HCT116 (cell line): ENCODE measurements at regions not wholly inside any gene's neighbourhood (a gene's known extent, or its start where the extent isn't known, plus 50 kb on each side); places are given as distances from the start of the nearest gene placed in this dataset.

Source experiments
- ATAC-seq: fragments of 200-7000 bp; cut with Tn5 transposase; 2 replicates; pipeline ENCODE4 v1.9.1; 2020; ENCODE audit warnings: mild to moderate bottlenecking, moderate library complexity
- BruUV-seq: library from RNA; stranded (reverse); fragments of 400-500 nt; replicated peaks from 2 replicates; lab custom pipeline; 2021; lab: Mats Ljungman, UMichigan
- CTCF ChIA-PET: fragments of 300-600 bp; sonication (Branson Sonifier 250); formaldehyde crosslinking; loops from one replicate; lab custom pipeline; 2021; ENCODE audit warnings: antibody characterized with exemption; lab: Charles Lee
- POLR2A ChIA-PET: fragments of 300-600, 350-600 bp; sonication (Branson Sonifier 250); formaldehyde crosslinking; loops from one replicate; lab custom pipeline; 2021; ENCODE audit warnings: antibody characterized with exemption; lab: Charles Lee
- RAD21 ChIA-PET, 2 experiments: fragments of 300-600 bp; sonication (Branson Sonifier 250); formaldehyde crosslinking; loops; one replicate each; lab custom pipeline; 2023; ENCODE audit warnings: low total read pairs in 2 of 2; ENCODE audit not compliant: uncharacterized antibody in 2 of 2, unreplicated experiment in 2 of 2, low non-redundant PET in 1 of 2; lab: Charles Lee
- DNase-seq: peaks from one replicate; pipeline ENCODE4 v3.0.0-alpha.2; 2010; ENCODE audit warnings: low read depth, low spot score
- H2AFZ ChIP-seq: fragments of 200-600 bp; shearing (Covaris generic), sonication (generic); 2 replicates; pipeline ENCODE4 v1.6.1; 2017; ENCODE audit warnings: low read depth, mixed run types, mixed read lengths, antibody characterized with exemption, low read length; ENCODE audit not compliant: poor library complexity, severe bottlenecking
- H3K27ac ChIP-seq: 2 replicates; pipeline ENCODE4 v1.5.1; 2012; ENCODE audit warnings: low read depth, low read length
- H3K27me3 ChIP-seq: fragments of 200-600 bp; sonication (generic); 2 replicates; pipeline ENCODE4 v1.6.1; 2016; ENCODE audit warnings: mixed run types, low read length, mixed read lengths; ENCODE audit not compliant: insufficient read depth
- H3K36me3 ChIP-seq, 2 experiments: fragments of 200-500 bp in 1 of 2; fragments of 200-600 bp in 1 of 2; sonication (Bioruptor generic) in 1 of 2; sonication (generic) in 1 of 2; 2 replicates each; pipeline versions ENCODE4 v1.5.1 to v1.6.1; 2014 to 2016; ENCODE audit warnings: low read length in 2 of 2, inconsistent platforms in 1 of 2, mixed read lengths in 1 of 2, mixed run types in 1 of 2; ENCODE audit not compliant: insufficient read depth in 2 of 2, control insufficient read depth in 1 of 2
- H3K4me1 ChIP-seq, 2 experiments: fragments of 200-600 bp in 1 of 2; sonication (generic) in 1 of 2; 2 replicates each; pipeline versions ENCODE4 v1.5.1 to v1.6.1; 2012 to 2017; ENCODE audit warnings: low read length in 2 of 2, inconsistent platforms in 1 of 2, mild to moderate bottlenecking in 1 of 2, mixed read lengths in 1 of 2, mixed run types in 1 of 2, moderate library complexity in 1 of 2; ENCODE audit not compliant: insufficient read depth in 2 of 2, control insufficient read depth in 1 of 2
- H3K4me2 ChIP-seq: fragments of 200-600 bp; sonication (generic); 2 replicates; pipeline ENCODE4 v1.6.1; 2017; ENCODE audit warnings: mixed run types, low read length, mixed read lengths
- H3K4me3 ChIP-seq, 2 experiments: fragments of 200-600 bp in 1 of 2; sonication (generic) in 1 of 2; replicated peaks in 1 of 2; 2 replicates each; pipeline ENCODE4 v1.5.1; 2011 to 2016; ENCODE audit warnings: low read length in 2 of 2, control low read depth in 1 of 2, low read depth in 1 of 2, mild to moderate bottlenecking in 1 of 2, mixed read lengths in 1 of 2, mixed run types in 1 of 2
- H3K79me2 ChIP-seq: fragments of 200-600 bp; sonication (generic); 2 replicates; pipeline ENCODE4 v1.6.1; 2017; ENCODE audit warnings: mild to moderate bottlenecking, mixed run types, low read length, moderate library complexity, mixed read lengths; ENCODE audit not compliant: insufficient read depth
- H3K9ac ChIP-seq: fragments of 200-600 bp; sonication (generic); 2 replicates; pipeline ENCODE4 v1.6.1; 2016; ENCODE audit warnings: low read length, mixed read lengths
- H3K9me2 ChIP-seq: fragments of 200-600 bp; sonication (generic), shearing (Covaris generic); 2 replicates; pipeline ENCODE4 v1.6.1; 2017; ENCODE audit warnings: mixed run types, mild to moderate bottlenecking, moderate library complexity; ENCODE audit not compliant: insufficient read depth
- H3K9me3 ChIP-seq, 2 experiments: fragments of 200-500 bp in 1 of 2; fragments of 200-600 bp in 1 of 2; sonication (Bioruptor generic) in 1 of 2; sonication (generic) in 1 of 2; 2 replicates each; pipeline ENCODE4 v1.6.1; 2014 to 2017; ENCODE audit warnings: low read length in 2 of 2, mixed read lengths in 2 of 2, inconsistent platforms in 1 of 2, low read depth in 1 of 2, mild to moderate bottlenecking in 1 of 2, mixed run types in 1 of 2, moderate library complexity in 1 of 2; ENCODE audit not compliant: control insufficient read depth in 1 of 2, insufficient read depth in 1 of 2
- H4K20me1 ChIP-seq: fragments of 200-600 bp; sonication (generic), shearing (Covaris generic); 2 replicates; pipeline ENCODE4 v1.6.1; 2017; ENCODE audit warnings: mixed run types, mild to moderate bottlenecking, moderate library complexity; ENCODE audit not compliant: insufficient read depth
- CBX3 ChIP-seq: IDR thresholded peaks from 2 replicates; pipeline ENCODE4 v1.6.1; 2012; ENCODE audit warnings: low read depth
- CEBPB ChIP-seq: IDR thresholded peaks from 2 replicates; pipeline ENCODE4 v1.6.1; 2012; ENCODE audit warnings: low read depth
- EGR1 ChIP-seq: IDR thresholded peaks from 2 replicates; pipeline ENCODE4 v1.6.1; 2012; ENCODE audit warnings: low read depth
- ELF1 ChIP-seq: IDR thresholded peaks from 2 replicates; pipeline ENCODE4 v1.6.1; 2012; ENCODE audit warnings: low read depth, borderline replicate concordance
- EZH2 ChIP-seq: fragments of 200-600 bp; sonication (generic); IDR thresholded peaks from 2 replicates; pipeline ENCODE4 v1.6.1; 2017; ENCODE audit warnings: antibody characterized with exemption, mixed run types
- FOSL1 ChIP-seq: IDR thresholded peaks from 2 replicates; pipeline ENCODE4 v1.6.1; 2012; ENCODE audit warnings: low read depth
- POLR2A ChIP-seq: IDR thresholded peaks from 2 replicates; pipeline ENCODE4 v1.7.0; 2011; ENCODE audit warnings: borderline replicate concordance; ENCODE audit not compliant: insufficient read depth, insufficient read length; ENCODE audit errors: extremely low read depth
- RAD21 ChIP-seq: IDR thresholded peaks from 2 replicates; pipeline ENCODE4 v1.6.1; 2012; ENCODE audit warnings: low read depth, mild to moderate bottlenecking
- SIN3A ChIP-seq: IDR thresholded peaks from 2 replicates; pipeline ENCODE4 v1.6.1; 2012; ENCODE audit warnings: low read depth
- SP1 ChIP-seq: IDR thresholded peaks from 2 replicates; pipeline ENCODE4 v1.6.1; 2012; ENCODE audit warnings: low read depth
- SRF ChIP-seq: IDR thresholded peaks from 2 replicates; pipeline ENCODE4 v1.6.1; 2012; ENCODE audit warnings: low read depth
- TCF7L2 ChIP-seq: IDR thresholded peaks from 2 replicates; pipeline ENCODE4 v1.7.0; 2011; ENCODE audit warnings: borderline replicate concordance, inconsistent platforms; ENCODE audit not compliant: insufficient read depth, insufficient read length; ENCODE audit errors: extremely low read depth
- YY1 ChIP-seq: IDR thresholded peaks from 2 replicates; pipeline ENCODE4 v1.6.1; 2011; ENCODE audit warnings: low read length, low read depth, moderate library complexity, mild to moderate bottlenecking; ENCODE audit not compliant: insufficient replicate concordance; ENCODE audit errors: extremely low read depth
- ZFX ChIP-seq: fragments of 450-650 bp; IDR thresholded peaks from 2 replicates; pipeline ENCODE4 v1.6.1; 2017
- intact Hi-C: fragments of 100-400 bp; cut with micrococcal nuclease; formaldehyde crosslinking; loops from 2 replicates; pipeline ENCODE4 v1.10.0; 2022
- TF ChIP-seq, protein P1 (sequence below): IDR thresholded peaks from 2 replicates; pipeline ENCODE4 v1.6.1; 2011; ENCODE audit warnings: mild to moderate bottlenecking, low read length, moderate library complexity; ENCODE audit not compliant: insufficient replicate concordance; ENCODE audit errors: extremely low read depth
- TF ChIP-seq, protein P2 (sequence below): IDR thresholded peaks from 2 replicates; pipeline ENCODE4 v1.6.1; 2012
- TF ChIP-seq, protein P3 (sequence below): IDR thresholded peaks from 2 replicates; pipeline ENCODE4 v1.6.1; 2012; ENCODE audit warnings: low read depth
- TF ChIP-seq, protein P4 (sequence below), 3 experiments: fragments of 200-600 bp in 1 of 3; sonication (generic) in 1 of 3; IDR thresholded peaks in 2 of 3; conservative IDR thresholded peaks in 1 of 3; 2 replicates each; pipeline ENCODE4 v1.5.1; 2012 to 2017; ENCODE audit warnings: low read depth in 2 of 3, low read length in 2 of 3, antibody characterized with exemption in 1 of 3, borderline replicate concordance in 1 of 3, control low read depth in 1 of 3, mild to moderate bottlenecking in 1 of 3, mixed read lengths in 1 of 3, mixed run types in 1 of 3, moderate library complexity in 1 of 3; ENCODE audit not compliant: insufficient read depth in 1 of 3

DNA sequence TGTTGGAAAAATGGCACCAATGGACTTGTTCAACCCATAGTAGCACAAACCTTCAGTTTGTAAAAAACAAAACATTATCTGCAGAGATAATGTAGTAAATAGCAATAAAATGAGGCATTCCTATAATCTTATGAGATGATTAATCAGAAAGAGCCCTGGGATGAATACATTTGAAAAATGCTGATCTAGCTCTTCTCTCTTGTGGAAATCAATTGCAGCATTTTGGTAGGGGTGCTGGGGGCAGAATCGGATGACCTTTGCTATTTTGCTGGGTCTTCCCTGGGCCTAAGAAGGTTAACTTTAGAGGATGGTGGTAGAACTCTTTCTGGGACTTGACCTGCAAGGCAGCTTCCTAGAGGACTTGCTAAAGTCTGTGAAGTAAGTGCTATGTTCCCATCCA is 163.5 kb downstream of the ADRA2A start:
- H3K36me3 ChIP-seq, result no peaks in the 10 kb centered on the region
- intact Hi-C loops, result no loop called here
- H3K4me3 ChIP-seq, result no peak overlapping the region
- H3K27me3 ChIP-seq, result 0 out of 2 replicates have a peak, but pooled peaks cover 3% of the 10 kb centered on the region
- H3K79me2 ChIP-seq, result no peaks in the 10 kb centered on the region
- ChIA-PET CTCF (no interaction called here), RAD21 (no interaction called here), POLR2A (no interaction called here)
- no peaks in the 10 kb centered on the region for H3K9me3 ChIP-seq
- no peak overlapping the region for H3K4me2 ChIP-seq
- no peak overlapping the region for H2AFZ ChIP-seq
- H3K4me1 ChIP-seq, result no peaks in the 10 kb centered on the region
- no peak overlapping the region for H3K9ac ChIP-seq
- H3K27ac ChIP-seq, result no peak overlapping the region
- no peaks in the 10 kb centered on the region; the same call in 1 of the 2 replicates for H3K9me2 ChIP-seq
- no peak for DNase-seq
- BruUV-seq, result no TSS peak
- no peak for TF ChIP-seq CEBPB
- no peak for TF ChIP-seq EGR1
- TF ChIP-seq EZH2, result no peak
- no peak for TF ChIP-seq SIN3A
- TF ChIP-seq ZFX, result no peak
- TF ChIP-seq, protein P1, sequence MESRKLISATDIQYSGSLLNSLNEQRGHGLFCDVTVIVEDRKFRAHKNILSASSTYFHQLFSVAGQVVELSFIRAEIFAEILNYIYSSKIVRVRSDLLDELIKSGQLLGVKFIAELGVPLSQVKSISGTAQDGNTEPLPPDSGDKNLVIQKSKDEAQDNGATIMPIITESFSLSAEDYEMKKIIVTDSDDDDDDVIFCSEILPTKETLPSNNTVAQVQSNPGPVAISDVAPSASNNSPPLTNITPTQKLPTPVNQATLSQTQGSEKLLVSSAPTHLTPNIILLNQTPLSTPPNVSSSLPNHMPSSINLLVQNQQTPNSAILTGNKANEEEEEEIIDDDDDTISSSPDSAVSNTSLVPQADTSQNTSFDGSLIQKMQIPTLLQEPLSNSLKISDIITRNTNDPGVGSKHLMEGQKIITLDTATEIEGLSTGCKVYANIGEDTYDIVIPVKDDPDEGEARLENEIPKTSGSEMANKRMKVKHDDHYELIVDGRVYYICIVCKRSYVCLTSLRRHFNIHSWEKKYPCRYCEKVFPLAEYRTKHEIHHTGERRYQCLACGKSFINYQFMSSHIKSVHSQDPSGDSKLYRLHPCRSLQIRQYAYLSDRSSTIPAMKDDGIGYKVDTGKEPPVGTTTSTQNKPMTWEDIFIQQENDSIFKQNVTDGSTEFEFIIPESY, result no peak
- no peak for TF ChIP-seq SP1
- no peak for TF ChIP-seq SRF
- no peak for TF ChIP-seq ELF1
- TF ChIP-seq, protein P2, sequence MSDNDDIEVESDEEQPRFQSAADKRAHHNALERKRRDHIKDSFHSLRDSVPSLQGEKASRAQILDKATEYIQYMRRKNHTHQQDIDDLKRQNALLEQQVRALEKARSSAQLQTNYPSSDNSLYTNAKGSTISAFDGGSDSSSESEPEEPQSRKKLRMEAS, result no peak
- TF ChIP-seq, protein P3, sequence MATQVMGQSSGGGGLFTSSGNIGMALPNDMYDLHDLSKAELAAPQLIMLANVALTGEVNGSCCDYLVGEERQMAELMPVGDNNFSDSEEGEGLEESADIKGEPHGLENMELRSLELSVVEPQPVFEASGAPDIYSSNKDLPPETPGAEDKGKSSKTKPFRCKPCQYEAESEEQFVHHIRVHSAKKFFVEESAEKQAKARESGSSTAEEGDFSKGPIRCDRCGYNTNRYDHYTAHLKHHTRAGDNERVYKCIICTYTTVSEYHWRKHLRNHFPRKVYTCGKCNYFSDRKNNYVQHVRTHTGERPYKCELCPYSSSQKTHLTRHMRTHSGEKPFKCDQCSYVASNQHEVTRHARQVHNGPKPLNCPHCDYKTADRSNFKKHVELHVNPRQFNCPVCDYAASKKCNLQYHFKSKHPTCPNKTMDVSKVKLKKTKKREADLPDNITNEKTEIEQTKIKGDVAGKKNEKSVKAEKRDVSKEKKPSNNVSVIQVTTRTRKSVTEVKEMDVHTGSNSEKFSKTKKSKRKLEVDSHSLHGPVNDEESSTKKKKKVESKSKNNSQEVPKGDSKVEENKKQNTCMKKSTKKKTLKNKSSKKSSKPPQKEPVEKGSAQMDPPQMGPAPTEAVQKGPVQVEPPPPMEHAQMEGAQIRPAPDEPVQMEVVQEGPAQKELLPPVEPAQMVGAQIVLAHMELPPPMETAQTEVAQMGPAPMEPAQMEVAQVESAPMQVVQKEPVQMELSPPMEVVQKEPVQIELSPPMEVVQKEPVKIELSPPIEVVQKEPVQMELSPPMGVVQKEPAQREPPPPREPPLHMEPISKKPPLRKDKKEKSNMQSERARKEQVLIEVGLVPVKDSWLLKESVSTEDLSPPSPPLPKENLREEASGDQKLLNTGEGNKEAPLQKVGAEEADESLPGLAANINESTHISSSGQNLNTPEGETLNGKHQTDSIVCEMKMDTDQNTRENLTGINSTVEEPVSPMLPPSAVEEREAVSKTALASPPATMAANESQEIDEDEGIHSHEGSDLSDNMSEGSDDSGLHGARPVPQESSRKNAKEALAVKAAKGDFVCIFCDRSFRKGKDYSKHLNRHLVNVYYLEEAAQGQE, result no peak
- TF ChIP-seq FOSL1, result no peak
- TF ChIP-seq, protein P4, sequence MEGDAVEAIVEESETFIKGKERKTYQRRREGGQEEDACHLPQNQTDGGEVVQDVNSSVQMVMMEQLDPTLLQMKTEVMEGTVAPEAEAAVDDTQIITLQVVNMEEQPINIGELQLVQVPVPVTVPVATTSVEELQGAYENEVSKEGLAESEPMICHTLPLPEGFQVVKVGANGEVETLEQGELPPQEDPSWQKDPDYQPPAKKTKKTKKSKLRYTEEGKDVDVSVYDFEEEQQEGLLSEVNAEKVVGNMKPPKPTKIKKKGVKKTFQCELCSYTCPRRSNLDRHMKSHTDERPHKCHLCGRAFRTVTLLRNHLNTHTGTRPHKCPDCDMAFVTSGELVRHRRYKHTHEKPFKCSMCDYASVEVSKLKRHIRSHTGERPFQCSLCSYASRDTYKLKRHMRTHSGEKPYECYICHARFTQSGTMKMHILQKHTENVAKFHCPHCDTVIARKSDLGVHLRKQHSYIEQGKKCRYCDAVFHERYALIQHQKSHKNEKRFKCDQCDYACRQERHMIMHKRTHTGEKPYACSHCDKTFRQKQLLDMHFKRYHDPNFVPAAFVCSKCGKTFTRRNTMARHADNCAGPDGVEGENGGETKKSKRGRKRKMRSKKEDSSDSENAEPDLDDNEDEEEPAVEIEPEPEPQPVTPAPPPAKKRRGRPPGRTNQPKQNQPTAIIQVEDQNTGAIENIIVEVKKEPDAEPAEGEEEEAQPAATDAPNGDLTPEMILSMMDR (IDR thresholded peaks at IDR 0.05 in 2 of 3, conservative IDR thresholded peaks at IDR 0.05 in 1 of 3; ENCODE audit: borderline replicate concordance in 1 of 3, insufficient read depth in 1 of 3, low read depth in 2 of 3, low read length in 2 of 3), result no peak
- TF ChIP-seq RAD21, result no peak
- TF ChIP-seq YY1, result no peak
- no peak for TF ChIP-seq TCF7L2
- TF ChIP-seq CBX3, result no peak
- no peak for TF ChIP-seq POLR2A
- TF ChIP-seq, all 23 proteins: peak for 0
- no peaks in the 10 kb centered on the region for H4K20me1 ChIP-seq
- no peak for ATAC-seq
